Iris pigment epithelial cell (primary cell): ENCODE measurements at regions not wholly inside any gene's neighbourhood (a gene's known extent, or its start where the extent isn't known, plus 50 kb on each side); places are given as distances from the start of the nearest gene placed in this dataset.
"Not testable (repeated sequence)": the region's sequence is repeated elsewhere in the genome, so short reads cannot be mapped to it uniquely, and the experiment has no call there.

Source experiments
- DNase-seq: peaks from one replicate; pipeline ENCODE4 v3.0.0-alpha.2; 2011; ENCODE audit warnings: low read depth

DNA sequence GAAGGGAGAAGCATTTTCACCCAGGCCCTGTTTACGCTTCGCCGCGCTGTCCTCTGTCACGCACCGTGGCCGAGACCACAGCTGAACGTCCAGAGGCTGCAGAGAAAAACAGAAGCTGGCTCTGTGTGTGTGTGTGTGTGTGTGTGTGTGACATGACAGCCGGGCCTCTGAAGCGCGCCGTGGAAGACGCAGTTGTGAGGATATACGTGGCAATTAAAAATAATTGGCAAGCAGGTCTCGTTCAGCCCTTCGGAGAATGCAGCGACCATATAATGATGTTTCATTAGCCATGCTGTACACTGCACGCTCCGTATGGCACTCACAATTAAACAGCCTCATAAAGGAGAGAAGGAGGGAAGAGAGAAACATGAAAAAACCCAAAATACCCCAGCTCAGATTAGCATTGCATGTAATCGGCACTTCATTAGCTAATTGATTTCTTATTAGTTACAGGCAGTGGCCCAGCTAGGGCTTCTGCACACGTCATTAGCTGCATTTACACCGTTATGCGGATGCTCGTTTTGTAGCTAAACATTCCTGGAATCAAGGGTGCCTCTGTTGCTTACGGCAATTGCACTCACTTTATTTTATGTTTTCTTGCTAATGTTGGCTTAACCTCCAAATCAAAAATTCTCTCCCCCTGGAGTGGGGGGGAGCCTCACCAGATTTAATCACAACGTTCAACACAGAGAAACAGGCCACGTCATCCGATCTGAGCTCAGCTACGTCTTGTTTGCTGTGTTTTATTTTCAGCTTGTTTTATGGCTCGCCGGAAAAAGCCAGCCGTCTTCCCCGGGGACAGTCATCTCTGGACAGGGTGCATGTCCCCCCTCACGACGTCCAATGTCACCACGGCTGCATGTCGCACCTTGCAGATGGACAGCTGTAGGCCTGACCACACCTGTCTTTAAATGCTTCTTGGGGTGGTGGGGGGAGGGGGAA is 74.6 kb upstream of the SHOX start:
- no peak for DNase-seq

DNA sequence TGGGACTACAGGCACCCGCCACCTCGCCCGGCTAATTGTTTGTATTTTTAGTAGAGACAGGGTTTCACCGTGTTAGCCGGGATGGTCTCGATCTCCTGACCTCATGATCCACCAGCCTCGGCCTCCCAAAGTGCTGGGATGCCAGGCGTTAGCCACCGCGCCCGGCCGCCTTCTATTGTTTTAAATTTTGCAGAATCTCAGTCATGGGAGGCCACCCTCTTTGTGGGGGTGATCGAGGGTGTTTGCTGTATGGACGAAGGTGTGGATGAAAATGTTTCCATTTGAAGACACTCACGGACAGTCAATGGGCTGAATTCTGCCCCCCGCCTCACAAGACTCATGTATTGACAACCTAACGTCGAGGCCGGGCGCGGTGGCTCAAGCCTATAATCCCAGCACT is 73.0 kb upstream of the SHOX start:
- DNase-seq = not testable (repeated sequence)

DNA sequence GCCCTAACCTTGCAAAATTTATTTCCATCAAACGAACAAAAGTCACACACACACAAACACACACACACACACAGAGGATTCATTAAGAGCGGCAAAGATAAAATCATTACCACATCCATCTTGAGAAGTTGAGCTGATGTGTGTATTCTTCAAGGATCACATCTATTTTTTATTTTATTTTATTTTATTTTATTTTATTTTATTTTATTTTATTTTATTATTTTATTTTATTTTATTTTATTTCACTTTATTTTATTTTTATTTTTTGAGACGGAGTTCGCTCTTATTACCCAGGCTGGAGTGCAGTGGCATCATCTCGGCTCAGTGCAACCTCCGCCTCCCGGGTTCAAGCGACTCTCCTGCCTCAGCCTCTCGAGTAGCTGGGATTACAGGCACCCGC is 71.3 kb upstream of the SHOX start:
- not testable (repeated sequence) for DNase-seq

DNA sequence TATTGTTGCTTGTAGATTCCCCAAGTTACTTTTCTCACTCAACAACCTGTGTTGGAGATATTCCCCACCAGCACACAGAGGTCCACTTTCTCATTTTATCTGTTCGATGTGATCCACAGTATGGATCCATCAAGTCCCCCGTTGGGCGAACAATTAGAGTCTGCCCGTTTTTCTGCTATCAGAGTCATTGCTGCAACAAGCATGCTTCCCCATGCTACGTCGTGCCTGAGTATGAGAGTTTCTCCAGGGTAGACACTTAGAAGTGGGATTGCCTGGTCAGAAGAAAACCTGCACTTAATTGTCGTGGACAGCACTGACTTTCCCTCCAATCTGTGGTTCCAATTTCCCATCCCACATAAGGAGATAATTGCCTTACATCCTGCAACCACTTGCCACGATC is 62.7 kb upstream of the SHOX start:
- no peak for DNase-seq

DNA sequence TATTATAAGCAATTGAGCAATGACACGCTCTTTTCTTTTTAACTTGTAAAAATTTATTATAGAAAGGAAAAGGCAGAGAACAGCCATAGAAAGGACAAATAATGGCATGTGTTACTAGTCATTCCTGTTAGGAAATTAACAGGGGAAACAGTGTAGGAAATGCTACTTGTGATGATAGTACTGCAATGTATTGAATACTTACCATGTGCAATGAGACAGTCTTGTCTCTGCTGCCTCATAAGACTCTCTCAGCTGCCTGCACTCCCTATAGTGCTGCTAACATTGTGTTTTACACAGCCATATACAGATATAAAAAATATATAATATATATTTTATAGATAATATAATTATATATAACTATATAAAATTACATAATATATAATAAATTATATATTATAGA is 62.3 kb upstream of the SHOX start:
- DNase-seq = no peak

DNA sequence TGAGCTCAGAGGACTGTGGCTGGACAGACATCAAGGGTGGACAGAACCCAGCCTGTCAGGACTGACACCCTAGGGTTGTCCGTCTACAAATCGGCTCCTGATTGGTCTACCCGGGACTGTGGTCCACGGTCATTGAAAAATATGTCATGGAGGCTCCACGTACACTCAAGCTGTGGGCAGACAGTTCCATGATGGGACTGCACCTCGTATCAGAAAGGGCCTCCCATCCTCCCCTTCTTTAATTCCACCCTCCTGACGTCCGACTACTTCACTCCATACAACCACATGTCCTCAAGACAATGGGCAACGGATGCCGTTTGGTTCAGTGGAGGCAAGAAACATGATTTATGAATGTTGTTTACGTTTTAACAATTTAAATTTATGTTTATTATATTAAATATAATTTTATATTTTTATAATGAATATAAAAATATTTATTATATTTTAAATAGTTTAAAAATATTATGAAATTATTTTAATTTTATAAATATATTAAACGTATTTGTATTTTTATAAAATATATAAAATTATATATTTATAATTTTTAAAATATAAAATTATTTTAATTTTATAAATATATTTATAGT is 58.0 kb upstream of the SHOX start:
- no peak for DNase-seq

DNA sequence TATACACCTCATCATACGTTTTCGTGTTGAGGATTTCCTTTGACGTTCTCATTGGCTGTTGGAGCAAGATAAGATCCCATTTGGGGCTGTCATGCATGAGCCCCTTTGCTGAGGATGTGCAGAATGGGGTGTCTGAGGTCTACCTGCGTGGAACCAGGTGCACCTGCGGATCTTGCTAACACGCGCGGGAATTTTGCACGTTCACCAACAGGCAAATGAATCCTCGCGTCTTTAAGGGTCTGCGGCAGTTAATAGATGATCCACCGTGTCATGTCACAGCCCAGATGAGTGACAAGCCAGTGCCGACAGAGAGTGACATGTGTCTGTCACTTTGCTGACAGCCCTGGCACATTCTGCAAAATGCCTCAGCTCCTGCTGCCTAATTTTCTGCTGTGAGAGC is 56.3 kb upstream of the SHOX start:
- DNase-seq = no peak

DNA sequence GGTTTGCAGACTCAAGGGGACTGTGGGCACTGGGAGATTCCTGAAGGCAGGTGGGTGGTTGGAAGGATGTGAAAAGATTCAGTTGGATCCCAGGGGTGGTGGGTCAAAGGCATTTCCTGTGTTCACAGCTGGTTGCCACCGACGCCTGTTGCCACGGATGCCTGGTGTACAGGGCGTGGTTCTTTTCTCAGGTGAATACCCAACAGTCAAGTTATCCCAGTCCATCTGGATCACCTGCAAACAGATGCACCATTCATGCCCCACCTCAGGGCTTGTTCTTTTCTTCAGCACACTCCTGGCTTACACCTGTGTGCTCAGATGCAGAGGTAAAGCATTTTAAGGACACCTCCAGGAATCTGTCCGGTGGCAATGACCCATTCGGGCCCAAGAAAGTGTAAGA is 55.8 kb upstream of the SHOX start:
- DNase-seq = no peak

DNA sequence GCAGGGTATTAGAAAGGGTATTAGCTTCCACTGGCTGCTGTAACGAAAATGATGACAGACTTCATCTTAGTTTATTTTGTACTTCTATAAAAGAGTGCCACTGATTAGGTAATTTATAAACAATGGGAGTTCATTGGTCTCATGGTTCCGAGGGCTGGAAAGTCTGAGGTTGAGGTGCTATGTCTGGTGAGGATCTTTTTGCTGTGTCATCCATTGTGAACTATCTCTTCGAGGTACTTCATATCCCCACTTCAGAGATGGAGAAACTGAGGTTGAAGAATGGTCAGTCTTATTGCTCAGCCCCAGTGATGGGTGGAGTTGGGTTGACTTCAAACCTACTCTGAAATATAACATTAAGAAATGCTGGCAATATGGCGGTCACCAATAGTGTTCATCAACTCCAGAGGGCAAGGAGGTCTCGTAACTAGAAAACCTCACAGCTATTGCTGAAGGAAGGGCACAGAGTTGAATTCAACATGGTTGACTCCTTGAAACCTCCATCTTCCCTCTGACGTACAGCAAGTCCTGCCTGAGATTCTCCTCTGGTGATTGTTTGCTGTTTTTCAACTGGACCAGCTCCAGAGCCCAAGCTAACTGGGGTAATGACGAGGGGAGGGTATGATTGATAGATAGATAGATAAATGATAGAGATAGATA is 53.6 kb upstream of the SHOX start:
- DNase-seq = no peak

DNA sequence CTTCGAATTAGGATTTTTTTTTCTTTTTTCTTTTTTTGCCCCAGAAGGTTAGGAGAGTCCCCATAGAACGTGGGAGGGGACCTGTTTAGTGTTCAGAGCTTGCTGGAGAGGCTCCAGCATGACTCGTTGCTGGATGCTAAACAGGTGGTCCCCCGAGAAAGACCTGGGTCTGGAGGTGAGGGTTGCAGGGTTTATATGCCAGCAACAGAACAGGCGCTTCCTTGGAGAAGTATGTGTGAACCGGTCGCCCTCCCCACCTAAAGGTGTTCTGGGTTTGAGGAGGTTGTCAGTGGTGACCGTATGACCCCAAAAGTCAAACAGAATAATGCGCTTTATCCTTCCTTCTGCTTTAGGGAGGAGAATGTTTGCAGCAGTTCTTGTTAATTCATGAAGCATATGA is 52.1 kb upstream of the SHOX start:
- DNase-seq = no peak

DNA sequence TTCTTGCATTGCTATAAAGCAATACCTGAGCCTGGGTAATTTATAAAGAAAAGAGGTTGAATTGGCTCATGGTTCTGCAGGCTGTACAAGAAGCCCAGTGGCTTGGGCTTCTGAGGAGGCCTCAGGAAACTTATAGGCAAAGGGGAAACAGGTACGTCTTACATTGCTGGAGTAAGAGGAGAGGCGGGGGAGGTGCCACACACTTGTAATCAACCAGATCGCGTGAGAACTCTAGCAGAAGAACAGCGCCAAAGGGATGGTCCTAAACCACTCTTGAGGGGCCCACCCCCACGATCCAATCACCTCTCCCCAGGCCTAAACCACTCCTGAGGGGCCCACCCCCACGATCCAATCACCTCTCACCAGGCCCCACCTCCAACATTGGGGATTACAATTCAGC is 50.6 kb upstream of the SHOX start:
- DNase-seq = no peak
